GM12892 (cell line): ENCODE measurements at regions not wholly inside any gene's neighbourhood (a gene's known extent, or its start where the extent isn't known, plus 50 kb on each side); places are given as distances from the start of the nearest gene placed in this dataset.

Source experiments
- POLR2A ChIP-seq: IDR thresholded peaks from 2 replicates; pipeline ENCODE4 v1.6.1; 2011; ENCODE audit warnings: low read depth, low read length, control low read depth
- TAF1 ChIP-seq: IDR thresholded peaks from 2 replicates; pipeline ENCODE4 v1.6.1; 2011; ENCODE audit warnings: low read depth, mild to moderate bottlenecking, control low read depth, low read length, borderline replicate concordance

DNA sequence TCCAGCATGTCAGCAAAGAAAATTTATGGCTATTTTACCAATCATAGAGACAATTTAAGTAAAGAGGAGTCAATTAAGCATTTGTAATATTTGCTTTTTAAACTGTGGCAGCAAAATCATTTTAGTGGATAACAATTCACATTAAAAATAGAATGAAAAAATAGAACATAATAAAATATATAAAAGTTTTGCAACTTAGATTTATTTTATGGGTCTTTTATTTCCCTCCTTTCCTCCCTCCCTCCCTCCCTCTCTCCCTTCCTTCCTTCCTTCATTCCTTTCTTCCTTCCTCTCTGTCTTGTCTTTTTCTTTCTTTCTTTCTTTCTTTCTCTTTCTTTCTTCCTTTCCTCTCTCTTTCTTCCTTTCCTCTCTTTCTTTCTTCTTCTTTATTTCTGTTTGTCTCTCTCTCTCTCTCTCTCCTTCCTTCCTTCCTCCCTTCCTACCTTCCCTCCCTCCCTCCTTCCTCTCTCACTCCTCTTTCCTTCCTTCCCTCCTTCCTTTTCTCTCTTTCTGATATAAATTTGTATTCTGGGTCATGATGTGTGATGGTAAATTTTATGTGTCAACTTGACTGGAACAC is 610.9 kb upstream of the CITED2 start:
- TF ChIP-seq POLR2A = no peak
- TF ChIP-seq TAF1 = no peak
